22Rv1 (cell line): ENCODE measurements at regions not wholly inside any gene's neighbourhood (a gene's known extent, or its start where the extent isn't known, plus 50 kb on each side); places are given as distances from the start of the nearest gene placed in this dataset.

Source experiments
- CTCF ChIP-seq: fragments of 450-650 bp; IDR thresholded peaks from 2 replicates; pipeline ENCODE4 v1.5.1; 2017; ENCODE audit warnings: mild to moderate bottlenecking
- ZFX ChIP-seq: fragments of 450-650 bp; IDR thresholded peaks from 2 replicates; pipeline ENCODE4 v1.6.1; 2017; ENCODE audit warnings: antibody characterized with exemption, borderline replicate concordance

DNA sequence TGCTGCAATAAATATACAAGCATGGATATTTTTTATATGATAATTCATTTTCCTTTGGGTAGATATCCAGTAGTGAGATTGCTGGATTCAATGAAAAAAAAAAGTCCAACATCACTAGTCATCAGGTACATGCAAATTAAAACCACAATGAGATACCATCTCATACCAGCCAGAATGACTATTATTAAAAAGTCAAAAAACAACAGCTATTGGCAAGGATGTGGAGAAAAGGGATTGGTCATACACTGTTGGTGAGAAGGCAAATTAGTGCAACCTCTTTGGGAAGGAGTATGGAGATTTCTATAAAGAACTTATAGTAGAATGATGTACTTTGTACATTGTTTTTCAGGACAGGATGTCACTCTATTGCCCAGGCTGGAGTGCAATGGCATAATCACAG is 531.2 kb upstream of the MGAT4C start:
- TF ChIP-seq ZFX (no peak), CTCF (no peak)
